BLaER1 (cell line): ENCODE measurements at regions not wholly inside any gene's neighbourhood (a gene's known extent, or its start where the extent isn't known, plus 50 kb on each side); places are given as distances from the start of the nearest gene placed in this dataset.
A peak's percentile ranks its signal among the peaks of the same experiment; 100 is the strongest.
"Not testable (repeated sequence)": the region's sequence is repeated elsewhere in the genome, so short reads cannot be mapped to it uniquely, and the experiment has no call there.

Experiments
- H3K27ac ChIP-seq: shearing (Covaris generic); formaldehyde crosslinking; 2 replicates; pipeline ENCODE4 v1.8.1; 2022
- H3K27me3 ChIP-seq: shearing (Covaris generic); formaldehyde crosslinking; 2 replicates; pipeline ENCODE4 v1.8.1; 2022
- H3K36me3 ChIP-seq: shearing (Covaris generic); formaldehyde crosslinking; 2 replicates; pipeline ENCODE4 v1.8.1; 2022
- H3K4me1 ChIP-seq: shearing (Covaris generic); formaldehyde crosslinking; 2 replicates; pipeline ENCODE4 v1.8.1; 2022
- H3K4me2 ChIP-seq: shearing (Covaris generic); formaldehyde crosslinking; 2 replicates; pipeline ENCODE4 v1.8.1; 2022
- H3K4me3 ChIP-seq: shearing (Covaris generic); formaldehyde crosslinking; 2 replicates; pipeline ENCODE4 v1.8.1; 2022
- H3K9ac ChIP-seq: shearing (Covaris generic); formaldehyde crosslinking; 2 replicates; pipeline ENCODE4 v1.8.1; 2022
- H3K9me3 ChIP-seq: shearing (Covaris generic); formaldehyde crosslinking; 2 replicates; pipeline ENCODE4 v1.8.1; 2022
- H4K20me1 ChIP-seq: shearing (Covaris generic); formaldehyde crosslinking; 2 replicates; pipeline ENCODE4 v1.8.1; 2022
- Cebpa-rat ChIP-seq: shearing (Covaris generic); IDR thresholded peaks from 2 replicates; pipeline ENCODE4 v1.8.1; 2022

GRCh38 chr14:106631879-106632278 is 1105.5 kb downstream of the TMEM121 start:
- no peak overlapping the region for H3K4me3 ChIP-seq
- no peaks in the 10 kb centered on the region for H3K36me3 ChIP-seq
- no peak overlapping the region for H3K4me2 ChIP-seq
- no peak overlapping the region for H3K27ac ChIP-seq
- no peaks in the 10 kb centered on the region for H3K27me3 ChIP-seq
- H3K4me1 ChIP-seq, result peaks cover 12% of the 10 kb centered on the region; the same call in 1 of the 2 replicates
- no peaks in the 10 kb centered on the region for H4K20me1 ChIP-seq
- H3K9me3 ChIP-seq, result no peaks in the 10 kb centered on the region
- no peak overlapping the region for H3K9ac ChIP-seq
- no peak for TF ChIP-seq Cebpa-rat

- H3K27me3 ChIP-seq, result no peaks in the 10 kb centered on the region
- no peak overlapping the region for H3K27ac ChIP-seq
- no peak overlapping the region for H3K4me3 ChIP-seq
- H3K36me3 ChIP-seq, result no peaks in the 10 kb centered on the region
- no peak overlapping the region for H3K9ac ChIP-seq
- H4K20me1 ChIP-seq, result no peaks in the 10 kb centered on the region
- H3K9me3 ChIP-seq, result no peaks in the 10 kb centered on the region
- no peak for TF ChIP-seq Cebpa-rat
- no peak overlapping the region for H3K4me2 ChIP-seq
- peaks cover 17% of the 10 kb centered on the region; the same call in 1 of the 2 replicates for H3K4me1 ChIP-seq
Measured at GRCh38 chr14:106633721-106634120, 1107.3 kb downstream of the TMEM121 start.

GRCh38 chr14:106635569-106635968 is 1109.2 kb downstream of the TMEM121 start:
- no peak overlapping the region for H3K9ac ChIP-seq
- no peak overlapping the region for H3K4me3 ChIP-seq
- H3K9me3 ChIP-seq, result no peaks in the 10 kb centered on the region
- no peaks in the 10 kb centered on the region for H3K27me3 ChIP-seq
- no peaks in the 10 kb centered on the region for H3K36me3 ChIP-seq
- peaks cover 16% of the 10 kb centered on the region; the same call in 1 of the 2 replicates for H3K4me1 ChIP-seq
- no peak overlapping the region for H3K4me2 ChIP-seq
- no peaks in the 10 kb centered on the region for H4K20me1 ChIP-seq
- H3K27ac ChIP-seq, result no peak overlapping the region
- TF ChIP-seq Cebpa-rat, result no peak

GRCh38 chr14:106638786-106639452 is 1112.5 kb downstream of the TMEM121 start:
- not testable (repeated sequence) for H3K4me3 ChIP-seq, H3K9ac ChIP-seq, H3K27ac ChIP-seq, H3K36me3 ChIP-seq, H3K9me3 ChIP-seq, H4K20me1 ChIP-seq, H3K27me3 ChIP-seq
- 0 out of 2 replicates have a peak overlapping the region, but pooled peaks have one; percentile 26 for H3K4me2 ChIP-seq
- peaks cover 16% of the 10 kb centered on the region for H3K4me1 ChIP-seq

- Histone ChIP-seq H3K27me3 (no peaks in the 10 kb centered on the region), H3K4me2 (no peak overlapping the region), H3K4me1 (peaks cover 16% of the 10 kb centered on the region), H3K27ac (no peak overlapping the region), H4K20me1 (no peaks in the 10 kb centered on the region), H3K36me3 (no peaks in the 10 kb centered on the region), H3K4me3 (no peak overlapping the region), H3K9ac (no peak overlapping the region), H3K9me3 (no peaks in the 10 kb centered on the region)
- TF ChIP-seq Cebpa-rat, result no peak
Measured at GRCh38 chr14:106642090-106642489, 1115.7 kb downstream of the TMEM121 start.

GRCh38 chr14:106642971-106643370 is 1116.6 kb downstream of the TMEM121 start:
- peak overlapping the region; percentile 28; the same call in 1 of the 2 replicates for H3K4me2 ChIP-seq

GRCh38 chr14:106648874-106649273 is 1122.5 kb downstream of the TMEM121 start:
- H3K36me3 ChIP-seq, H3K4me2 ChIP-seq, H3K9ac ChIP-seq, H3K9me3 ChIP-seq, H4K20me1 ChIP-seq, H3K27ac ChIP-seq, H3K27me3 ChIP-seq, H3K4me3 ChIP-seq: not testable (repeated sequence)
- H3K4me1 ChIP-seq, result peaks cover 26% of the 10 kb centered on the region

More at GRCh38 chr14:106642971-106643370, 1116.6 kb downstream of the TMEM121 start:
- not testable (repeated sequence) for H3K36me3 ChIP-seq, H3K9ac ChIP-seq, H3K9me3 ChIP-seq, H3K27ac ChIP-seq, H3K4me3 ChIP-seq, H3K27me3 ChIP-seq, H4K20me1 ChIP-seq
- H3K4me1 ChIP-seq, result peaks cover 16% of the 10 kb centered on the region

GRCh38 chr14:106651016-106651415 is 1124.6 kb downstream of the TMEM121 start:
- no peaks in the 10 kb centered on the region for H3K36me3 ChIP-seq

GRCh38 chr14:106652494-106652893 is 1126.1 kb downstream of the TMEM121 start:
- Histone ChIP-seq H3K4me2 (peak overlapping the region; percentile 54), H3K27ac (peak overlapping the region; percentile 53; the same call in 1 of the 2 replicates), H3K4me3 (no peak overlapping the region), H3K9ac (no peak overlapping the region), H3K4me1 (peaks cover 56% of the 10 kb centered on the region), H3K27me3 (no peaks in the 10 kb centered on the region), H3K36me3 (no peaks in the 10 kb centered on the region), H4K20me1 (no peaks in the 10 kb centered on the region), H3K9me3 (peaks cover 15% of the 10 kb centered on the region; the same call in 1 of the 2 replicates)
- TF ChIP-seq Cebpa-rat, result no peak

More at GRCh38 chr14:106651016-106651415, 1124.6 kb downstream of the TMEM121 start:
- no peak overlapping the region for H3K4me2 ChIP-seq
- H3K27ac ChIP-seq, result no peak overlapping the region
- no peak overlapping the region for H3K4me3 ChIP-seq
- no peak for TF ChIP-seq Cebpa-rat
- H3K4me1 ChIP-seq, result peaks cover 43% of the 10 kb centered on the region
- H3K9me3 ChIP-seq, result 0 out of 2 replicates have a peak, but pooled peaks cover 8% of the 10 kb centered on the region
- H3K9ac ChIP-seq, result no peak overlapping the region
- H4K20me1 ChIP-seq, result no peaks in the 10 kb centered on the region
- no peaks in the 10 kb centered on the region for H3K27me3 ChIP-seq

- Histone ChIP-seq H3K9me3 (peaks cover 7% of the 10 kb centered on the region; the same call in 1 of the 2 replicates), H3K27ac (no peak overlapping the region), H3K27me3 (no peaks in the 10 kb centered on the region), H3K4me3 (no peak overlapping the region), H3K4me2 (peak overlapping the region; percentile 37; the same call in 1 of the 2 replicates), H3K4me1 (peaks cover 72% of the 10 kb centered on the region), H4K20me1 (no peaks in the 10 kb centered on the region), H3K36me3 (no peaks in the 10 kb centered on the region), H3K9ac (no peak overlapping the region)
- no peak for TF ChIP-seq Cebpa-rat
Measured at GRCh38 chr14:106657460-106657859, 1131.1 kb downstream of the TMEM121 start.

- not testable (repeated sequence) for H3K9ac ChIP-seq, H4K20me1 ChIP-seq, H3K9me3 ChIP-seq, H3K36me3 ChIP-seq, H3K4me3 ChIP-seq, H3K27me3 ChIP-seq, H3K27ac ChIP-seq
- Histone ChIP-seq H3K4me1 (peaks cover 72% of the 10 kb centered on the region), H3K4me2 (peak overlapping the region; percentile 37; the same call in 1 of the 2 replicates)
Measured at GRCh38 chr14:106658066-106658860, 1131.9 kb downstream of the TMEM121 start.

- H3K4me2 ChIP-seq, H3K36me3 ChIP-seq, H3K4me3 ChIP-seq, H3K9me3 ChIP-seq, H3K27ac ChIP-seq, H4K20me1 ChIP-seq, H3K9ac ChIP-seq, H3K27me3 ChIP-seq: not testable (repeated sequence)
- H3K4me1 ChIP-seq, result peaks cover 58% of the 10 kb centered on the region
Measured at GRCh38 chr14:106661561-106661960, 1135.2 kb downstream of the TMEM121 start.
